MM.1S (cell line): ENCODE measurements at regions not wholly inside any gene's neighbourhood (a gene's known extent, or its start where the extent isn't known, plus 50 kb on each side); places are given as distances from the start of the nearest gene placed in this dataset.

Experiments used
- DNase-seq: peaks from one replicate; pipeline ENCODE4 v3.0.0-alpha.2; 2015
- H2AFZ ChIP-seq: fragments of 300-600 bp; sonication (generic); 2 replicates; pipeline ENCODE4 v1.6.0; 2016; ENCODE audit warnings: antibody characterized with exemption, low read length
- H3F3A ChIP-seq: fragments of 300-600 bp; sonication (generic); 2 replicates; pipeline ENCODE4 v1.6.1; 2016; ENCODE audit warnings: mild to moderate bottlenecking, antibody characterized with exemption, low read length, moderate library complexity, mixed read lengths; ENCODE audit not compliant: insufficient read depth
- H3K27ac ChIP-seq: fragments of 300-600 bp; sonication (generic); 2 replicates; pipeline ENCODE4 v1.5.1; 2016; ENCODE audit warnings: mild to moderate bottlenecking, low read length
- H3K27me3 ChIP-seq: fragments of 300-600 bp; sonication (generic); replicated peaks from 2 replicates; pipeline ENCODE4 v1.6.0; 2016; ENCODE audit warnings: low read length; ENCODE audit not compliant: insufficient read depth
- H3K36me3 ChIP-seq: fragments of 300-600 bp; sonication (generic); replicated peaks from 2 replicates; pipeline ENCODE4 v1.6.1; 2016; ENCODE audit warnings: mild to moderate bottlenecking, low read length, mixed read lengths; ENCODE audit not compliant: insufficient read depth
- H3K4me1 ChIP-seq: fragments of 300-600 bp; sonication (generic); 2 replicates; pipeline ENCODE4 v1.6.1; 2016; ENCODE audit warnings: low read length, mixed read lengths
- H3K4me2 ChIP-seq: fragments of 300-600 bp; sonication (generic); 2 replicates; pipeline ENCODE4 v1.6.0; 2016; ENCODE audit warnings: low read depth, low read length
- H3K4me3 ChIP-seq: fragments of 300-600 bp; sonication (generic); 2 replicates; pipeline ENCODE4 v1.5.1; 2016; ENCODE audit warnings: low read length, mixed read lengths
- H3K79me2 ChIP-seq: fragments of 300-600 bp; sonication (generic); 2 replicates; pipeline ENCODE4 v1.6.1; 2016; ENCODE audit warnings: mixed run types, low read length, mixed read lengths
- H3K9ac ChIP-seq: fragments of 300-600 bp; sonication (generic); 2 replicates; pipeline ENCODE4 v1.6.1; 2016; ENCODE audit warnings: low read length, mixed read lengths
- H3K9me2 ChIP-seq: fragments of 300-600 bp; sonication (generic); replicated peaks from 2 replicates; pipeline ENCODE4 v1.6.1; 2016; ENCODE audit warnings: mild to moderate bottlenecking, low read length, mixed read lengths; ENCODE audit not compliant: insufficient read depth
- H3K9me3 ChIP-seq: fragments of 300-600 bp; sonication (generic); replicated peaks from 2 replicates; pipeline ENCODE4 v1.6.1; 2016; ENCODE audit warnings: mild to moderate bottlenecking, low read length, mixed read lengths; ENCODE audit not compliant: insufficient read depth
- H4K20me1 ChIP-seq: fragments of 300-600 bp; sonication (generic); 2 replicates; pipeline ENCODE4 v1.6.1; 2016; ENCODE audit warnings: mild to moderate bottlenecking, low read length, moderate library complexity, mixed read lengths; ENCODE audit not compliant: insufficient read depth
- EZH2 ChIP-seq: fragments of 300-600 bp; sonication (generic); optimal IDR thresholded peaks from 2 replicates; pipeline ENCODE3; 2017; ENCODE audit warnings: low read depth, mild to moderate bottlenecking, antibody characterized with exemption, low read length, mixed read lengths
- EZH2phosphoT487 ChIP-seq: fragments of 300-600 bp; sonication (generic); IDR thresholded peaks from 2 replicates; pipeline ENCODE4 v1.6.1; 2018; ENCODE audit warnings: antibody characterized with exemption, low read length
- TF ChIP-seq, protein P1 (sequence below): fragments of 300-600 bp; sonication (generic); IDR thresholded peaks from 2 replicates; pipeline ENCODE4 v1.5.1; 2016; ENCODE audit warnings: antibody characterized with exemption, low read length, mixed read lengths

GRCh38 chr10:24132741-24133140, 76.2 kb upstream of the KIAA1217 start:
- no peaks in the 10 kb centered on the region for H3K79me2 ChIP-seq
- no peak for DNase-seq

DNA sequence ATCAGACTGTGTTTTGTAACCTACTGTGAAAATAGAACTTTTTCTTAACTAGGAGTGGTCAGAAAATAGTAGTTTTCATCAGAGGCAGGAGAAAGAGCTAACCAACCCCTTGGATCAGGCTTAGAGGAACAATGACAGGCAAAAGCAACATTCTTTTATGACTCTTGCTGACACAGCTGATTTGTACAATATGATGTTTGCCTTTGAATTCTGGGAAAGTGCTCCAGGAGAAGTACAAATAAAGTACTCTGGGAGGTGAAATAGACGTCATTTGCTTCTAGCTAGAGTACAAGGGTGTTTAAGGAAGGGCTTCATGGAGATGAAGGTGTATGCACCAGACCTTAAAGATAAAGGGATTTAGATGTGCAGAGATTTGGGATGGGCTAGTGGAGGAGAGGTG, 75.1 kb upstream of the KIAA1217 start:
- H3K9me3 ChIP-seq, result no peaks in the 10 kb centered on the region
- no peak overlapping the region for H3K4me2 ChIP-seq
- H3K36me3 ChIP-seq, result no peaks in the 10 kb centered on the region
- no peak overlapping the region for H3K27ac ChIP-seq
- no peak overlapping the region for H3K9ac ChIP-seq
- no peaks in the 10 kb centered on the region for H3F3A ChIP-seq
- no peaks in the 10 kb centered on the region for H3K27me3 ChIP-seq
- TF ChIP-seq EZH2 (no peak), EZH2phosphoT487 (no peak)
- TF ChIP-seq, protein P1, sequence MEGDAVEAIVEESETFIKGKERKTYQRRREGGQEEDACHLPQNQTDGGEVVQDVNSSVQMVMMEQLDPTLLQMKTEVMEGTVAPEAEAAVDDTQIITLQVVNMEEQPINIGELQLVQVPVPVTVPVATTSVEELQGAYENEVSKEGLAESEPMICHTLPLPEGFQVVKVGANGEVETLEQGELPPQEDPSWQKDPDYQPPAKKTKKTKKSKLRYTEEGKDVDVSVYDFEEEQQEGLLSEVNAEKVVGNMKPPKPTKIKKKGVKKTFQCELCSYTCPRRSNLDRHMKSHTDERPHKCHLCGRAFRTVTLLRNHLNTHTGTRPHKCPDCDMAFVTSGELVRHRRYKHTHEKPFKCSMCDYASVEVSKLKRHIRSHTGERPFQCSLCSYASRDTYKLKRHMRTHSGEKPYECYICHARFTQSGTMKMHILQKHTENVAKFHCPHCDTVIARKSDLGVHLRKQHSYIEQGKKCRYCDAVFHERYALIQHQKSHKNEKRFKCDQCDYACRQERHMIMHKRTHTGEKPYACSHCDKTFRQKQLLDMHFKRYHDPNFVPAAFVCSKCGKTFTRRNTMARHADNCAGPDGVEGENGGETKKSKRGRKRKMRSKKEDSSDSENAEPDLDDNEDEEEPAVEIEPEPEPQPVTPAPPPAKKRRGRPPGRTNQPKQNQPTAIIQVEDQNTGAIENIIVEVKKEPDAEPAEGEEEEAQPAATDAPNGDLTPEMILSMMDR, result no peak
- H2AFZ ChIP-seq, result no peak overlapping the region
- H3K4me1 ChIP-seq, result no peaks in the 10 kb centered on the region
- H3K79me2 ChIP-seq, result no peaks in the 10 kb centered on the region
- H3K4me3 ChIP-seq, result no peak overlapping the region
- no peaks in the 10 kb centered on the region for H3K9me2 ChIP-seq
- DNase-seq, result no peak
- H4K20me1 ChIP-seq, result no peaks in the 10 kb centered on the region

More at GRCh38 chr10:24132741-24133140, 76.2 kb upstream of the KIAA1217 start:
- Histone ChIP-seq H3K36me3 (no peaks in the 10 kb centered on the region), H3K4me2 (no peak overlapping the region), H3K27ac (no peak overlapping the region), H3F3A (no peaks in the 10 kb centered on the region), H3K9me3 (no peaks in the 10 kb centered on the region), H3K4me3 (no peak overlapping the region), H4K20me1 (no peaks in the 10 kb centered on the region), H3K4me1 (no peaks in the 10 kb centered on the region), H3K9ac (no peak overlapping the region), H3K27me3 (no peaks in the 10 kb centered on the region), H3K9me2 (no peaks in the 10 kb centered on the region), H2AFZ (no peak overlapping the region)
- TF ChIP-seq, protein P1, result no peak
- TF ChIP-seq EZH2 (no peak), EZH2phosphoT487 (no peak)

GRCh38 chr10:24136070-24136469, 72.9 kb upstream of the KIAA1217 start:
- no peak overlapping the region for H2AFZ ChIP-seq
- no peaks in the 10 kb centered on the region for H3K36me3 ChIP-seq
- no peak for DNase-seq
- no peaks in the 10 kb centered on the region for H3K79me2 ChIP-seq
- H3F3A ChIP-seq, result no peaks in the 10 kb centered on the region
- H3K27me3 ChIP-seq, result no peaks in the 10 kb centered on the region
- TF ChIP-seq, protein P1, result no peak
- no peak for TF ChIP-seq EZH2
- H3K4me1 ChIP-seq, result no peaks in the 10 kb centered on the region
- H3K9ac ChIP-seq, result no peak overlapping the region
- no peak overlapping the region for H3K27ac ChIP-seq
- no peaks in the 10 kb centered on the region for H3K9me3 ChIP-seq
- H3K4me2 ChIP-seq, result no peak overlapping the region
- H4K20me1 ChIP-seq, result no peaks in the 10 kb centered on the region
- no peaks in the 10 kb centered on the region for H3K9me2 ChIP-seq
- no peak overlapping the region for H3K4me3 ChIP-seq
